GM12892 (cell line): ENCODE measurements at regions not wholly inside any gene's neighbourhood (a gene's known extent, or its start where the extent isn't known, plus 50 kb on each side); places are given as distances from the start of the nearest gene placed in this dataset.

ENCODE experiments used
- DNase-seq: peaks from one replicate; pipeline ENCODE4 v3.0.0; 2011; ENCODE audit not compliant: insufficient read length
- FAIRE-seq: peaks from 2 replicates; lab custom pipeline; 2011; peaks lifted over from hg19 to GRCh38; lab: Jason Lieb, UNC
- POLR2A ChIP-seq: IDR thresholded peaks from 2 replicates; pipeline ENCODE4 v1.6.1; 2011; ENCODE audit warnings: low read depth, low read length, control low read depth
- POLR2AphosphoS5 ChIP-seq: IDR thresholded peaks from 2 replicates; pipeline ENCODE4 v1.6.1; 2011; ENCODE audit warnings: low read depth, low read length, control low read depth
- TAF1 ChIP-seq: IDR thresholded peaks from 2 replicates; pipeline ENCODE4 v1.6.1; 2011; ENCODE audit warnings: low read depth, mild to moderate bottlenecking, control low read depth, low read length, borderline replicate concordance

GRCh38 chr11:33631749-33632091, 68.9 kb downstream of the C11orf91 start:
- FAIRE-seq (no peak), DNase-seq (no peak)
- TF ChIP-seq TAF1 (no peak), POLR2A (no peak), POLR2AphosphoS5 (no peak)

DNA sequence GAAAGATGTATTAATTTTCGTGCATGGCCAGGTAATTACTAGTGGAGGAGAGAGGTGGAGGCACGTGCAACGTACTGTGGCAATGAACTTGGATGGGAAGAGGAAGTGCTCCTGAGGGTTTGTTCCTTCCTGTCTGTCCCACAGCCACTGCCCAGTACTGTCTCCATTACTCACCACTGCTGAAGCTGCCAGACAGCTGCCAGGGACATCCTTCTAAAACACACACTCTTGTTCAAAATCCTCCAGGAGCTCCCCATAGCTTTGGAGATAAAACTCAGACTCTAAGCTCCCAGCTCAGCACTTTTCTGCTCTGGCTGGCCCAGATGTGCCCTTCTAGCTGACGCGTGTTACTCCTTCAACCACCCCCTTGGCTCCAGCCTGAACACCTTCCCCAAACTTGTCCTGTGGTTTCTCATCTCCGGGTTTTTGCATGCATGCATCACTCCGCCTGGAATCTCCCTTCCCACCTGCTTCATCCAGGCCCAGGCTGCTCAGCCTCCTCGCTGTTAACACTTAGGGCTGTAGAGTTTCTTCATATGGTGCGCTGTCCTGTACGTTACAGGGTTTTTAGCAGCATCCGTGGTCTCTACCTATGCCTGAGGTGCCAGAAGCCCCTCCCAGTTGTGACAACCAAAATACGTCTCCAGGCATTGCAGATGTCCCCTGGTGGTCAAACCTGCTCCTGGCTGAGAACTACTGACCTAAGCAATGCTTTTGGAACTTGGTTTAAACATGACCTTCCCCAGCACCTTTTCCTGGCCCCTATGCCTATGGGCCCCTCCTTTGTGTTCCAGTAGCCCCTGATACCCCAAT, 69.5 kb downstream of the C11orf91 start:
- no peak for TF ChIP-seq POLR2AphosphoS5
- TF ChIP-seq POLR2A: no peak
- no peak for TF ChIP-seq TAF1
- DNase-seq (no peak), FAIRE-seq (no peak)

DNA sequence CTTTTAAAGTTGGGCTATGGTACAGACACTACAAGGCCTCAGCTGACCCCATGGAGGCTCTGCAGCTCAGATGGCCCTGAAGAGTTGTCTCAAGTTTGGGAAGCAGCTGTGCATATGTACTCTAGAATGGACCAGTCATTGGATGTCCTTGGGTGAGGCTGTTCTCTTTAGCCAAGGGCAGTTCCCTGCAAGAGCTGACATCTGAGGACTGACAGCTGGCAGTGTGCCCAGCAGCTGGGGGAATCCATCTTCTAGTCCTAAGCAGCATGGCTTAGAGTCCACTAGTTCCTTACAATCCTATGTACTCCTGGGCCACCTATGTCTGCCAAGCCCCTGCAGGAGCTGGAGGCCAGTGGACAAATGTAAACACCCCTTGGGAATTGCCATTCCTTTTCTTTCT, 76.5 kb downstream of the C11orf91 start:
- FAIRE-seq (no peak), DNase-seq (no peak)
- TF ChIP-seq POLR2AphosphoS5: no peak
- TF ChIP-seq POLR2A: no peak
- TF ChIP-seq TAF1: no peak

DNA sequence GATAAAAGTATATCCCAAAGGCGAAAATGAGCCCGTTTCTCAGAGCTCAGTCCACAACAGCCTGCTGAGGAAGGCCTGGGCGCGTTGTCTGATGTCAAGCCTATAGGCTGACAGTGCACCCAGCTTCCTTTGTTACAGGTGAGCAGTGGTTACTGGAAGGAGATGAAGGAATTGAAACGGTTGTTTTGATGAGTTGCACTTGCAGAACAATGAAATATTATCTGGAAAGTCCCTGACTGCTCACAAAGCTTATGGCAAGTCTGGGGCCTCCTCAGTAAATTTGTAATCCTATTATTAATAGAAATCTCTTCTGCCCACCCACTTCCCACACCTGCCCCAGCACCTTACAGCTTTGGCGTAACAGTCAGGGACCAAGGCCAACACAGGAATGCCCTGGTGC, 77.8 kb downstream of the C11orf91 start:
- no peak for TF ChIP-seq POLR2AphosphoS5
- no peak for TF ChIP-seq POLR2A
- no peak for TF ChIP-seq TAF1
- FAIRE-seq (no peak), DNase-seq (no peak)

- no peak for TF ChIP-seq POLR2AphosphoS5
- no peak for TF ChIP-seq POLR2A
- no peak for TF ChIP-seq TAF1
- FAIRE-seq (no peak), DNase-seq (no peak)
Measured at GRCh38 chr11:33622186-33622585, 78.4 kb downstream of the C11orf91 start.

DNA sequence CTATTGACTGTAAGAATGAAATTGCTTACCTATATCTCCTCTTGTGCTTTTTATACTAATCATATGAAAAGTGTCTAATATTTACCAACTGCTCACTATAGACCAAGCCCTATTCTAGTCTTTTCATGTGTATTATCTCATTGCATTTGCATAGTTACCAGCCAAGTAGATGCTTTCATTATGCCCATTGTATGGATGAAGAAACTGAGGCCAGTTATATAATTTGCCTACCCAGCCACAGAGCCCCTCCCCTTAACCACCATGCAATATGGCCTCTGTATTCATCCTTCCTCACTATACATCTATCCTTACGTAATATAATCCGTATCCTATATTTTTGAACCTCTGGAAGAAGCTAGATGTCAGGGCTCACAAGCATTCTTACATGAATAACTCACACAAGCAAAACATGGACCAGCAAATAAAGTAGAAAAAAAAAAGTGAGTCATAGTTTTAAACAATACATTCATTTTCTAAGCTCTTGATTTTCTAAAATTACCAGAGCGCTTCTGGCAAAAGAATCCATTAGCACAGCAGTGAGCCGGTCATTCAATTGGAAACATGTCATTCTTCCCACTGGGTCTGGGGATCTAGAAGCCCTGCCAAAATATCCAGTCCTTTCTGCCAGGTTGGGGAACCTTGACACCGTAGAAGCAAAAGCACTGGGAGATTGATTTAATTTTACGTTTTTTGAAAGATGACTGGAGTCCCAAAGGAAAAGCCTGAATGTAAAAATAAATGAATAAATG, 80.0 kb downstream of the C11orf91 start:
- no peak for TF ChIP-seq POLR2A
- TF ChIP-seq TAF1: no peak
- TF ChIP-seq POLR2AphosphoS5: no peak
- DNase-seq (no peak), FAIRE-seq (no peak)

DNA sequence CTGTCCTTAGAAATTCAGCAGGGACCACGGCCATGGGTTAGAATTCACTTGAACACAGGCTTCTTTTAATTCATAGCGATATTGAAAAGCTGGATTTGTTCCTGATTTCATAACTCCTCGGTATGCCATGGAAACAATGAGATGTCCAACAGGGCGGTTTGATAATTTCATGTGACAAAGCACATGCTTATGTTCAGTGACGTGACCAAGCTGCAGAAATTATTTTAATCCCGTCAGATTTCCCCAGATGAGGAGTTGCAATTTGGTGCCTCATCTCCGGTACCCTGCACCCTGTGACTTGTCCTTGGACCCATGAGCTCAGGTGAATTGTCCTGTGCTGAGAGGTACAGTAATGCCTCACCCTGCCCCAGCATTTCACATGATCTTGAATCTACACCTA, 81.7 kb downstream of the C11orf91 start:
- no peak for TF ChIP-seq POLR2AphosphoS5
- TF ChIP-seq TAF1: no peak
- no peak for TF ChIP-seq POLR2A
- FAIRE-seq (no peak), DNase-seq (no peak)

DNA sequence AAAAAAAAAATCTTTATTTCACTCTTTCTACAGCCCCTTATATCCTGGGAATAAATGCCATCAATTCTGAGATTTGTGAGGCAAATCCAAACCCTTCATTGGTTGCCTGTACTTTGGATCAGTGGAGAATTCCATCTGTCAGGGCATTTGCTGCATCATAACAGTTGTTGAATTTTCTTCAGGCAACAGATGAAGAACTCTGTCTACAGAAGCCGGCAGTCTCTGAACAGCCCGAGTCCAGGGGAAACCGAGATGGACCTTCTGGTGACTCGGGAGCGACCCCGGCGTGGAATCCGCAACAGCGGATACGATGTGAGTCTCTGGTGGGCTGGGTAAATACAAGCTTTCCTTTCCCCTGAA, 82.3 kb downstream of the C11orf91 start:
- TF ChIP-seq TAF1: no peak
- TF ChIP-seq POLR2A: no peak
- no peak for TF ChIP-seq POLR2AphosphoS5
- DNase-seq (no peak), FAIRE-seq (no peak)

DNA sequence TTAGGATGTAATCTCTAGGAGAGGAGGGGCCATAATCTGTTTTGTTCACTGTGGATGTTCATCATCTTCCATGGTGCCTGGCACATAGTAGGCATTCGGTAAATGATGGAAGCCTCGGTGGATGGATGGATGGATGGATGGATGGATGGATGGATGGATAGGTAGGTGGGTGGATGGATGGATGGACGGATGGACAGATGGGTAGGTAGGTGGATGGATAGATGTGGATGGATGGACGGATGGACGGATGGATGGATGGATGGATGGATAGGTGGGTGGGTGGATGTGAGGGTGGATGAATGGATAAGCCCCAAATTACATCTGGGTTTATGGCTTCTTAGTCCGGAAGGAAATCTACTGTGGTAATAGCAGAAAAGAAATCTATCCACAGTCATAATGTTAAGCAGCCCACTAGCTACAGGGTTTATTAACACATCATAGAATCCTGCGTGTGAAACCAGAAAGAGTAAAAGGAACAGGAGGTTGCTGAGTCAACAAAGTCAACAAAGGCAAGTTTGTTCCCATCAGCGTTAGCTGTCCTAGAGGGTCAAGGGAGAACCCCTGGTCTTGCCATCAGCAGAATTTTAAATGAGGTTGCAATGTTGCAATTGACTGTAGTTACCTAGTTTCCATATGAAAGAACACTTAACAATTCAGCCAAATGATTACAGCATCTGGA, 82.8 kb downstream of the C11orf91 start:
- DNase-seq: no peak
- TF ChIP-seq TAF1: no peak
- no peak for FAIRE-seq

- no peak for TF ChIP-seq POLR2AphosphoS5
- no peak for TF ChIP-seq POLR2A
- TF ChIP-seq TAF1: no peak
- no peak for DNase-seq
- FAIRE-seq: no peak
Measured at GRCh38 chr11:33616552-33616951, 84.1 kb downstream of the C11orf91 start.

DNA sequence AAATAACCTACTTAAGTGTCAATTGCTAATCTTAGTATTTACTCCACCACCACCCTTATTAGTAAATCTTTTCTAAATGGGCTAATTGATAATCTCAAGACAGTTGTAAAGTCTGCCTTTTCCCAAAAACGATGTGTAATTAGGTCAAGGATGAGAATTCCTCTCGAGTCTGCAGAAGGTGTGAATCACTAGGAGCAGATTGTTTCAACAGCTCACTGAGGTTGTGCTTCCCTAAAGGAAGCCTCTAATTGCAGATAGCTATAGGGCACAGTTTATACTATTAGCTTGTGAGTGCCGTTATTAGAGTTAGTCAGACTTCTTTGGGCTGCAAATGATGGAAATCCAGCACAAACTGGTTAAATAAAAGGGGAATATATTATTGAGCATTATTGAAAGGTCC, 84.9 kb downstream of the C11orf91 start:
- FAIRE-seq (no peak), DNase-seq (no peak)
- TF ChIP-seq POLR2AphosphoS5 (no peak), POLR2A (no peak), TAF1 (no peak)
